Lower lobe of right lung (tissue), 2 donors: ENCODE measurements at regions not wholly inside any gene's neighbourhood (a gene's known extent, or its start where the extent isn't known, plus 50 kb on each side); places are given as distances from the start of the nearest gene placed in this dataset.

Experiments used
- ATAC-seq, 2 donors: fragments of 200-7000 bp; cut with Tn5 transposase; one replicate each; pipeline ENCODE4 v1.9.1; 2020 to 2022; ENCODE audit warnings: mild to moderate bottlenecking in 2 of 2, moderate library complexity in 2 of 2
- DNase-seq: peaks from one replicate; pipeline ENCODE4 v3.0.0-alpha.2; 2020
- H3K27ac ChIP-seq: fragments of 200-600 bp; one replicate; pipeline ENCODE4 v1.8.0; 2022
- H3K27me3 ChIP-seq: fragments of 200-600 bp; one replicate; pipeline ENCODE4 v1.8.0; 2022; ENCODE audit warnings: low read depth
- H3K36me3 ChIP-seq: fragments of 200-600 bp; one replicate; pipeline ENCODE4 v1.8.0; 2022; ENCODE audit warnings: mild to moderate bottlenecking
- H3K4me1 ChIP-seq: fragments of 200-600 bp; one replicate; pipeline ENCODE4 v1.8.0; 2022
- H3K4me3 ChIP-seq: fragments of 200-600 bp; one replicate; pipeline ENCODE4 v1.8.0; 2022; ENCODE audit warnings: mild to moderate bottlenecking
- H3K9me3 ChIP-seq: fragments of 200-600 bp; one replicate; pipeline ENCODE4 v1.8.0; 2022
- intact Hi-C: fragments of 100-400 bp; cut with DNase I; formaldehyde crosslinking; loops from one replicate; pipeline ENCODE4 v1.11.0; 2022
- TF ChIP-seq, protein P1 (sequence below): fragments of 200-600 bp; IDR thresholded peaks from one replicate; pipeline ENCODE4 v1.8.0; 2022; ENCODE audit warnings: antibody characterized with exemption, mild to moderate bottlenecking
- donor health status: DM: no; HTN: yes; CAD: no; lungs with severe emphysema.

DNA sequence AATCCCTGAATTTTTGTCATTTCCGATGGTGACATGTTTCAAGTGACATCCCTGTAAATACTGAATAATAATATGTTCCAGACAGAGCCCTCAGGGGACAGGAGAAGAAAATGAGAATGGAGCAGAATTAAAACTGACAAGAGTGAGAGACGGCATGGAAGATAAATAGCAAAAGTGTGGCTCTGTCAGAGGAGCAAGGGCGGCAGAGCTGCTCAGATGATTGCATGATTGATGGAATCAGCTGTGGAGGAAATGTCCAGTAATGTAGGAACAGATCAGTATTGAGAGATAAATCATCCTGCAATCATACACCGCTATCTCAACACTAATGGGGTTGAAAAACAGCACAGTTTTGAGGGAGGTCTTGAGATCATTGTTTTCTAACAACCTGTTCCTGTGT is 350.3 kb downstream of the STIM2 start:
- H3K36me3 ChIP-seq = no peaks in the 10 kb centered on the region
- TF ChIP-seq, protein P1, sequence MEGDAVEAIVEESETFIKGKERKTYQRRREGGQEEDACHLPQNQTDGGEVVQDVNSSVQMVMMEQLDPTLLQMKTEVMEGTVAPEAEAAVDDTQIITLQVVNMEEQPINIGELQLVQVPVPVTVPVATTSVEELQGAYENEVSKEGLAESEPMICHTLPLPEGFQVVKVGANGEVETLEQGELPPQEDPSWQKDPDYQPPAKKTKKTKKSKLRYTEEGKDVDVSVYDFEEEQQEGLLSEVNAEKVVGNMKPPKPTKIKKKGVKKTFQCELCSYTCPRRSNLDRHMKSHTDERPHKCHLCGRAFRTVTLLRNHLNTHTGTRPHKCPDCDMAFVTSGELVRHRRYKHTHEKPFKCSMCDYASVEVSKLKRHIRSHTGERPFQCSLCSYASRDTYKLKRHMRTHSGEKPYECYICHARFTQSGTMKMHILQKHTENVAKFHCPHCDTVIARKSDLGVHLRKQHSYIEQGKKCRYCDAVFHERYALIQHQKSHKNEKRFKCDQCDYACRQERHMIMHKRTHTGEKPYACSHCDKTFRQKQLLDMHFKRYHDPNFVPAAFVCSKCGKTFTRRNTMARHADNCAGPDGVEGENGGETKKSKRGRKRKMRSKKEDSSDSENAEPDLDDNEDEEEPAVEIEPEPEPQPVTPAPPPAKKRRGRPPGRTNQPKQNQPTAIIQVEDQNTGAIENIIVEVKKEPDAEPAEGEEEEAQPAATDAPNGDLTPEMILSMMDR = no peak
- H3K27me3 ChIP-seq = no peaks in the 10 kb centered on the region
- ATAC-seq = no peak
- no peak overlapping the region for H3K4me3 ChIP-seq
- no peaks in the 10 kb centered on the region for H3K4me1 ChIP-seq
- DNase-seq = no peak
- intact Hi-C loops = no loop called here
- H3K27ac ChIP-seq = no peak overlapping the region
- H3K9me3 ChIP-seq = no peaks in the 10 kb centered on the region

DNA sequence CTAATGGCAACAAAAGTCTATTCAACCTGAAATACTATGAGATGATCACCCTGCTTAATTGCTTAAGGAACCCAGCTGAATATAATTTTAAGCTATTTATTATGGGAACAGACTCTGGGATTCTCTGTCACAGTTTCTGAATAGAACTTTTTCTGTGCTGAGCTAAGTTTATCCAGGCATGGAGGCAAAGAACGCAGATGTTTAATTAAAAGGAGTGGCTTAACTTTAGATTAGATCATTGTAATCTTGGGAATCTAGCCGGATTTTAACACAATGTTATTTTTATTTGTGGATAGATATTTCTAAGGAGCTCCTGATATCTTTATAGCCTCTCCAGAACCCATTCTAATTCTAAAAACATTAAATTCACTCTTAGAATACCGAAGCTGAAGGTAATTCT is 353.4 kb downstream of the STIM2 start:
- Histone ChIP-seq H3K36me3 (no peaks in the 10 kb centered on the region), H3K27ac (no peak overlapping the region), H3K4me3 (no peak overlapping the region), H3K27me3 (no peaks in the 10 kb centered on the region), H3K4me1 (no peaks in the 10 kb centered on the region), H3K9me3 (no peaks in the 10 kb centered on the region)
- no peak for DNase-seq
- no peak for ATAC-seq
- intact Hi-C loops = no loop called here
- TF ChIP-seq, protein P1 = no peak

DNA sequence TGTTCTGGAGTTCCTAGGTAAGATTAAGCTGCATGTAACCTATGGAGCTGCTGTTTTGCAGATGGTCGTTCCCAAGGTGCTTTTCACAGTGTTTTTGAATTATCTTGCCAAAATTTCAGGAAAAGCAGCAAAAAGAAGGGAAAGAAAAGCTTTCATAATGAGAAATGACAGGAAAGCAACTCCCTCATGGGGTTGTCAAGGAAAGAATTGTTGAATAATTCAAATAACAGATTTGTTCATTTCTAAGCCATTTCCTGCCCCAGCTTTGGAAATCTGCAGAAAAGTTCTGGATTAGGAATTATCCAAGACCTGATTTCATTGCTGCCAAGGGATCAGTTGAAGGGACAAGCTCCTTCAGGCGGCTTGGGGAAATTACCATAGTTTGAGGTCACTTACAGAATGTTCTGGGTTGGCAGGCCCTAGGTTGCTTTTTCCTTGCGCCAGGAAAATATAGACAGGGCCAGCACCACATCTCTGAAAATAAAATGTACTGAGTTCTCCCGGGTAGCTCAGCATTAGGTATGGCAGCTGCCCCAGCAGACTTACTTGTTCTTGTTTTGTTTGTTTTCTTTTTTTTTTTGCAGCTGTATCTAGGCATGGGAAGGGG is 354.7 kb downstream of the STIM2 start:
- Histone ChIP-seq H3K27ac (no peak overlapping the region), H3K4me1 (no peaks in the 10 kb centered on the region), H3K9me3 (no peaks in the 10 kb centered on the region), H3K27me3 (no peaks in the 10 kb centered on the region), H3K36me3 (no peaks in the 10 kb centered on the region), H3K4me3 (no peak overlapping the region)
- intact Hi-C loops = no loop called here
- no peak for DNase-seq
- no peak for ATAC-seq
- TF ChIP-seq, protein P1 = no peak

DNA sequence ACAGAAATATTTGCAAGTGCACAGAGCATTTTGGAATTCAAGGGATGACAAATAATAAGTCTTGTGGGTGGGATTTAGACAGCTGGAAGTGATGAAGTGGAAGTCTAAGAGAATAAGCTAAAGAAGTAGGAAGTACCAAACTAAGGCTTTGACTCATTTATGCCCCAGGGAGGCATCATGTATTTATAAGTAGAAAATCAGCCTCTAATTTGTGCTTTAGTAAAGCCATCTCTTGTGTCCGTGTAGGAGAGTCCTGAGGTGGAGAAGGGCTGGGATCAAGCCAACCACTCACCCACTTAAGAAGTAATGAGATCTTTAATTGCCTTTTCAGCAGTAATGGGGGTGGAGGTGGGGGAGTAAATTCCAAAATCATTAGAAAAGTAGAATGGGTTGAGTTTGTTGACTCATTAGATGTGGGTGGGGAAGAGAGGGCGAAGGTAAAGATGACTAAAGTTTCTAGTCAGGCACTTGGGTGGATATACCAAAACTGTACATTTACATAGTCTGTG is 356.7 kb downstream of the STIM2 start:
- H3K36me3 ChIP-seq = no peaks in the 10 kb centered on the region
- no peaks in the 10 kb centered on the region for H3K9me3 ChIP-seq
- ATAC-seq (no peak), DNase-seq (no peak)
- TF ChIP-seq, protein P1 = no peak
- no peak overlapping the region for H3K27ac ChIP-seq
- H3K4me3 ChIP-seq = no peak overlapping the region
- intact Hi-C loops = no loop called here
- H3K27me3 ChIP-seq = no peaks in the 10 kb centered on the region
- H3K4me1 ChIP-seq = no peaks in the 10 kb centered on the region

DNA sequence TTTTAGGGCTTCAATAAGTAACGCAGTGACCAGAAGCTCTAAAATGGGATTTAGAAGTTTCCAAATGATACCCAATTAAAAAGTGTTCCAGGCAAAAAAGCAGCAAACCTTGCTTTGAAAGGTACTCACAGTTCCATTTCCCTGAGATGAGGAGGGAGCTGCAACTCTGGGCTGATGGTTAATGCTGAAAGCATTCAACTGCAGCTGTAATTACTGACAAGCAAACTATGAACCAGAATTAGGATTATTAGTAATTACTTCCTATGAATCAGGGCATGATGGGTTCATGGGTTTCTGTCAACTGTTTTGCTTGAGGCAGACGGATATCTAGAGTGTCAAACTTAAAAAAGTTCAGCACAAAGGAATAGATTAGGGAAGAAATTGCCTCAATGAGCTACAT is 357.4 kb downstream of the STIM2 start:
- intact Hi-C loops = no loop called here
- H3K36me3 ChIP-seq = no peaks in the 10 kb centered on the region
- H3K27ac ChIP-seq = no peak overlapping the region
- H3K4me3 ChIP-seq = no peak overlapping the region
- H3K9me3 ChIP-seq = no peaks in the 10 kb centered on the region
- no peak for ATAC-seq
- TF ChIP-seq, protein P1 = no peak
- no peak for DNase-seq
- H3K27me3 ChIP-seq = no peaks in the 10 kb centered on the region
- H3K4me1 ChIP-seq = no peaks in the 10 kb centered on the region

DNA sequence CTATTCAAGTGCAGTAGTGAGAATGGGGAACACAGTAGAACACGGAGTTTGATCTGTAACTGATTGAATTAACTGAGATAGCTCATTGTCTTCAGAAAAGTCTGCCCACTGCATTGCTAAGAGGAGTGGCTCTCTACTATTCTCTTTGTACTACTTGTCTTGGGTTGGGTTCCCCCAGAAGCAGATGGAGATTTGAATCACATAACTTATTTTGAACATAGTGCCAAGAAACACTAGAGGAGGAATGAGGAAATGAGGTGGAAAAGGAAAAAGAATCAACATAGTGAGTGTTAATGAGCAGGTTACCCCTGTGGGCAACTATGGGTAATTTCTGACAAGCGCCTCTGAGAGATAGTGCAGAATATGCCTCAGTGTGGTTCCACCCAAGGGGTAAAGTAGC is 362.7 kb downstream of the STIM2 start:
- H3K4me1 ChIP-seq = no peaks in the 10 kb centered on the region
- intact Hi-C loops = no loop called here
- no peak for DNase-seq
- no peak for ATAC-seq
- H3K36me3 ChIP-seq = no peaks in the 10 kb centered on the region
- TF ChIP-seq, protein P1 = no peak
- H3K27ac ChIP-seq = no peak overlapping the region
- no peaks in the 10 kb centered on the region for H3K27me3 ChIP-seq
- H3K9me3 ChIP-seq = no peaks in the 10 kb centered on the region
- no peak overlapping the region for H3K4me3 ChIP-seq
